GM18858 (cell line): ENCODE measurements at regions not wholly inside any gene's neighbourhood (a gene's known extent, or its start where the extent isn't known, plus 50 kb on each side); places are given as distances from the start of the nearest gene placed in this dataset.

ENCODE experiments used
- ATAC-seq: cut with Tn5 transposase; IDR thresholded peaks from one replicate; pipeline ENCODE4 v1.9.1; 2021; ENCODE audit not compliant: unreplicated experiment

GRCh38 chr2:241942416-241943208 is 73.1 kb downstream of the RTP5 start:
- no peak for ATAC-seq

DNA sequence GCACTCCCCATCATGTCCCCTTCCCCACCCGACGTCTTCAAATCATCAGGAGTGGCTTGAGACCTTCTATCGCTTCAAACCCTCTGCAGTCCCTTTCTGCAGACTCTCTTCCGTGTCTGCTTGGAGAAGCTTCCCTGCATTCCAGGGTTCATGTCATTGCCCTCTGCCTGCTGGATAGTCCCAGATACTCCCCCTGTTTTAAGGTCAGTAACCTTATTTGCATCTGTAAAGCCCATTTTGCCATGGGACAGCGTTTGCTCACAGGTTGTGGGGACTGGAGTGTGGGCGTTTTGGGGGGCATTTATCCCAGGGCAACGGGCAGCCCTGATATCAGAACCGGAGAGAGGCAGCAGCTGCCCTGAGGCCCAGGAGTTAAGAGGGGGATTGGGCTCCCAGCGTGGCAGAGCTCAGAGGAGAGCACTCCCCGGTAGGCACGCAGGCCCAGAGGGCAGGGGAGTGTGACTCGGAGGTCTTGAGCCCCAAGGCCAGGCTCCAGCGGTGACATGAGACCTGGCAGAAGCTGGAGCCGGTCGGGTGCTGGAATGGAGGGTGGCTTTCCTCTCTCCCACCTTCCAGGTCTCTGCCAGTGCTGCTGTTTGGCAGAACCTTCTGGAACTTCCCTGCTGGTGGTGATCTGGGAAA is 73.8 kb downstream of the RTP5 start:
- ATAC-seq = no peak

- ATAC-seq = no peak
Observed at GRCh38 chr2:241943961-241944575, 74.5 kb downstream of the RTP5 start.

- no peak for ATAC-seq
Observed at GRCh38 chr2:241944821-241945220, 75.3 kb downstream of the RTP5 start.

- no peak for ATAC-seq
Observed at GRCh38 chr2:241945311-241945710, 75.8 kb downstream of the RTP5 start.

GRCh38 chr2:241945803-241946202 is 76.3 kb downstream of the RTP5 start:
- no peak for ATAC-seq

GRCh38 chr2:241946306-241947003 is 76.9 kb downstream of the RTP5 start:
- ATAC-seq = no peak

DNA sequence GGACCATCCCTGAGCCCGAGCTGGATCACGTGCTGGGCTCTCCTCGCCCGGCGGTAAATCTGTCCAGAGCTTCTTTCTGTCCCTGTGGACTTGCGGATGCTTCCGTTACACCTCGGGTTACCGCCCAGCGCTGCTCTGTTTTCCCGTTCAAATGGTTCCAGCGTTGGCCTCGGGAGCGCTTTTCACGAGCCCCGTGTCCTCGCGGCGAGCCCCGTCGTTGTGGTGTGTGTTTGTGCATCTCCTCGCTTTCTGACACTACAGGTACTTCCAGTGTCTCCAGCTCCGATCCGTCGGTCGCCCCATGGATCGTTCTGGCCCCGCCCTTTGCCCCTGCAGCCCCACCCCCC is 77.4 kb downstream of the RTP5 start:
- no peak for ATAC-seq

- ATAC-seq = no peak
Observed at GRCh38 chr2:241947401-241947800, 77.9 kb downstream of the RTP5 start.

- ATAC-seq = no peak
Observed at GRCh38 chr2:241947876-241948275, 78.3 kb downstream of the RTP5 start.

- no peak for ATAC-seq
Observed at GRCh38 chr2:241948299-241948897, 78.9 kb downstream of the RTP5 start.

GRCh38 chr2:241948901-241949735 is 79.6 kb downstream of the RTP5 start:
- ATAC-seq = no peak

DNA sequence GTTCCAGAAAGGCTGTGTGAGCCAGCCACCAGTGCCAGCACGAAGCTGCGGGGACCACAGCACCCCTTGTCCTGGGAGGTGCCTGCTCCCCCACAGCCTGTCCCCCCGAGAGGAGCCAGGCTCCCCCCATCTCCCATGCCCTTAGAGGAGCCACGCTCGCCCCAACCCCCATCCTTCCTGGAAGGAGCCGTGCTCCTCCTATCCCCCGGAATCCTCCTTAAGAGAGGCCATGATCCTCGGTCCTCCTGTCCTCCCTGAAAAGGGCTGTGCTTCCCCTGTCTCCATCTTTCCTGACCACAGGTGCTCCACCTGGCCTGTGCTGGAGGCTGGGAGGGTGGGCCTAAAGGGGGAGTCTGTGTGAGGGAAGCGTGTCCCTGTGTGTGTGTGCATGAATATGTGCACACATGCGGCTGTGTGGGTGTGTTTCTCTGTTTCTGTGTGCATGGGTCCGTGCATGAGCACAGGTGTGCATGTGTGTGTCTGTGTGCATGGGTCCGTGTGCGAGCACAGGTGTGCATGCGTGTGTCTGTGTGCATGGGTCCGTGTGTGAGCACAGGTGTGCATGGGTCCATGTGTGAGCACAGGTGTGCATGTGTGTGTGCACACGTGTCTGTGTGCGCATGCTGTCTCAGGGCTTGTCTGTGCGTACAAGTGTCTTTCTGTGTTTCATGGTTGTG is 80.3 kb downstream of the RTP5 start:
- no peak for ATAC-seq

DNA sequence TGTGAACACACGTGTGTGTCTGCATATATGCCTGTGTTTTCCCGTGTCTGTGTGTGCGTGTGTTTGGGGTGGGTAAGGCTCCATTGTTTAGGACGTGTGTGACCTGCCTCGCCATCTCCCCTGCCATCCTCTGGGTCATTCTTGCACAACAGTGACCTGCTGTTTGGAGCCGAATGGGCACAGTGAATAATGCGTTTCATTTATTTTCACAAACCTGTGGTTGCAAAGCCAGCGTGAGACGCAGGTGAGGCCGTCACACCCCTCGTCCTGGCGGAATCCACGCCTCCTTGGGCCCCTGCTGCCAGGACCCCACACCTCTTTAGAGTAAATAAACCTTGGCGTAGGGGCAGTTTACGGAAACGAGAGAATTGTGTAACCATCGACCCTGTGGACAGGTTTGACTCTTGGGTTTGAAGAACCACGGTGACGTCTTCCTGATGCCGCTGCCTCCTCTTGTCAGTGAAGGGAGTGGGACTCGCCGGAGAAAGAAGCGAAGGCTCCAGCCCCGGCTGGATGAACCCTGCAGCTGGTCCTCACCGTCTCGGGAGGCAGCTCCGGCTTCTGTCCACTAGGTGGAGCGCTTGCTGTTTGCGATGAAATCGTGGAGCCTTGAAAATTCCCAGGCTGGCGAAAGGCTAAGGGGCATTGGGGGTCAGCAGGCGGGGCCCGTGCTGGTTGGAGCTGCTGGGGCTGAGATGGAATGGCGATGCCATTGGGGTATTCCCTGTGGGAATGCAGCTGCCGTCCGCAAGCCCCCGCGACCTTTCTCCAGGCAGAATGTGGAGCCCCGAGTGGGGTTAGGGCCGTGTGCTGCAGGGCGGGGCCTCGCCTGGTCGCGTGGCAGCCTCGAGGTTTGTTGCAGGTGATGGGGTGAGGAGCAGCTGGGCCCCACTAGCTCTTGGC is 81.1 kb downstream of the RTP5 start:
- ATAC-seq = no peak

GRCh38 chr2:241951316-241951700 is 81.8 kb downstream of the RTP5 start:
- no peak for ATAC-seq

DNA sequence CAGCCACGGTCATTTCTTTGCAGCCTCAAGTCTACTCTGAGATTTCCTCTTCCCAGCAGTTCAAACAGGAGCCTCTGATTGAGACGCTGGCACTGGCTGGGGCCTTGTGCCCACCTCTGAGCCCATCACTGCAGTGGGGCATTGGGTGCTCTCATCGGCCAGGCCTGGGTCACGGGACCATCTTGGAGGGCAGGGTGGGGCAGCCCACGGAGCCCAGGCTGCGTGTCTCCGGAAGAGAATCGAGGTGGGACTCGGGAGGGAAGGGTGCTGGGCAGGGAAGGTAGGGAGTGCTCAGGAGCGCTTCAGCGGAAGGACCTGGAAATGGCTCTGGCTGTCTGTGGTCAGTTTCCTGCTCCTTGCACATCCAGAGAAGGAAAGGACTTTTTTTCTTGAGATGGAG is 82.4 kb downstream of the RTP5 start:
- ATAC-seq = no peak

GRCh38 chr2:241952816-241953215 is 83.3 kb downstream of the RTP5 start:
- ATAC-seq = no peak

DNA sequence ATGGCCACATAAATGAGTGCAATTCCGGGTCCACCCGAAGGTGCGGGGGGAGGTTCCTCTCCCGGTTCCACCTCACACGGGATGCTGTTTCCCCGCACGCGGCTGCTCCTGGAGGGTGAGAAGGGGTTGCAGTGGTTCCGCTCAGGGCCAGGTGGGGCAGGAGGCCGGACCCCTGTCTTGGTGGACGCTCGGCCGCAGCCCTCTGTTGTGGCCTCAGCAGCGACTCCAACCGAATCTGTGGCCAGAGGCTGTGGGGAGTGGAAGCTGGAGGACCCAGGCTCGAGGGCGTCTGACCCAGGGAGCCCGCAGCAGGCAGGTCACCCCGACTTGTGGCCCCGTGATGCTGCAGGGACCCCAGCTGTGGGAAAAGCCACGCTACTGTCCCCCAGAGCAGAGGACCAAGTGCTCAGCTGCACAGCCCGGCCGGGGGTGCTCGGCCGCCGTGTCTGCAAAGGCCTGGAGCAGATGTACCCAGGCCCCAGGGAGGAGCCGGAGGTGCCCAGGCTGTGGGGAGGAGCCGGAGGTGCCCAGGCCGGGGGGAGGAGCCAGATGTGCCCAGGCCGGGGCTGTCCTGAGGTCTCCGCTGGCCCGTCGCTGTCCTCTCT is 83.9 kb downstream of the RTP5 start:
- ATAC-seq = no peak
